22Rv1 (cell line): ENCODE measurements at regions not wholly inside any gene's neighbourhood (a gene's known extent, or its start where the extent isn't known, plus 50 kb on each side); places are given as distances from the start of the nearest gene placed in this dataset.

Experiments used
- H3K27ac ChIP-seq: fragments of 450-650 bp; 2 replicates; pipeline ENCODE4 v1.5.1; 2017
- ZFX ChIP-seq: fragments of 450-650 bp; IDR thresholded peaks from 2 replicates; pipeline ENCODE4 v1.6.1; 2017; ENCODE audit warnings: antibody characterized with exemption, borderline replicate concordance
- TF ChIP-seq, protein P1 (sequence below): fragments of 450-650 bp; IDR thresholded peaks from 2 replicates; pipeline ENCODE4 v1.5.1; 2017; ENCODE audit warnings: mild to moderate bottlenecking

DNA sequence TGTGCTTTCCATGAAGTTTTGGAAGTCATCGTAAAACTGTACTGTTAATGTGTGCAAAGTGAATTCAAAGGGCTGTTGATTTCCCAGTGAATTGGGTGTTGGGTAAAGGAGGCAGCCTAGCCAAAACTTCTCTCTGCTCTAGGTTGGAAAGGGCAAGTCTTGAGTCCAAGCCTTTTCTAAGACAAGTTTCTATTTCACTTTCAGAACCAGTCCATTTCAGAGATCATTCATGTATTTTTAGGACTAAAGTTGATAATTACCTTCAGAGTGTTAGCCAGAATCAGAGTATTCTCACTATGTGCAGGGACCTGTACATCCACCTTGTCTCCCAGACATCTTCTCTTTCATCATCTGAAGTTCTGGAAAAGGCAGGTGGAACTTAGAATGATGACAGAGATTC lies 636.1 kb upstream of the KLHL29 start:
- no peak for TF ChIP-seq ZFX
- TF ChIP-seq, protein P1, sequence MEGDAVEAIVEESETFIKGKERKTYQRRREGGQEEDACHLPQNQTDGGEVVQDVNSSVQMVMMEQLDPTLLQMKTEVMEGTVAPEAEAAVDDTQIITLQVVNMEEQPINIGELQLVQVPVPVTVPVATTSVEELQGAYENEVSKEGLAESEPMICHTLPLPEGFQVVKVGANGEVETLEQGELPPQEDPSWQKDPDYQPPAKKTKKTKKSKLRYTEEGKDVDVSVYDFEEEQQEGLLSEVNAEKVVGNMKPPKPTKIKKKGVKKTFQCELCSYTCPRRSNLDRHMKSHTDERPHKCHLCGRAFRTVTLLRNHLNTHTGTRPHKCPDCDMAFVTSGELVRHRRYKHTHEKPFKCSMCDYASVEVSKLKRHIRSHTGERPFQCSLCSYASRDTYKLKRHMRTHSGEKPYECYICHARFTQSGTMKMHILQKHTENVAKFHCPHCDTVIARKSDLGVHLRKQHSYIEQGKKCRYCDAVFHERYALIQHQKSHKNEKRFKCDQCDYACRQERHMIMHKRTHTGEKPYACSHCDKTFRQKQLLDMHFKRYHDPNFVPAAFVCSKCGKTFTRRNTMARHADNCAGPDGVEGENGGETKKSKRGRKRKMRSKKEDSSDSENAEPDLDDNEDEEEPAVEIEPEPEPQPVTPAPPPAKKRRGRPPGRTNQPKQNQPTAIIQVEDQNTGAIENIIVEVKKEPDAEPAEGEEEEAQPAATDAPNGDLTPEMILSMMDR, result no peak
- no peak overlapping the region for H3K27ac ChIP-seq

DNA sequence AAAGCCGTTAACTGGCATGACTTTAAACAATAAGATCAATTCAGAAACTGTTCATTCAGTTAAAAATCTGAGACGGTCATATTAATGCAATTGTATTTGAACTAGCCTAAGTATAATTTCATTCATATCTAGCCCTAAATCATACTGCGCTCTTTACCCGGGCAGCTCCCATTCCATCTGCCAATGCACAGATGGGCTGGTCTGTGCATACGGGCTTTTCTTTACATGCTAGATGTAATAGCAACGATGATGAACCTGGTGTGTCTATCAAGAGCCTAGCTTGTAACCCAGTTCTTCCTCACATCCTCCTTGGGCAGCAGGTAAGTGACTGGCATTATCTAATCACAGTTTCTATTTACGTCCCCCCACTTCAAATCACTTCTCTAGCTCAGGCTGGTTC lies 631.5 kb upstream of the KLHL29 start:
- no peak overlapping the region for H3K27ac ChIP-seq
- TF ChIP-seq, protein P1, result no peak
- TF ChIP-seq ZFX, result no peak

DNA sequence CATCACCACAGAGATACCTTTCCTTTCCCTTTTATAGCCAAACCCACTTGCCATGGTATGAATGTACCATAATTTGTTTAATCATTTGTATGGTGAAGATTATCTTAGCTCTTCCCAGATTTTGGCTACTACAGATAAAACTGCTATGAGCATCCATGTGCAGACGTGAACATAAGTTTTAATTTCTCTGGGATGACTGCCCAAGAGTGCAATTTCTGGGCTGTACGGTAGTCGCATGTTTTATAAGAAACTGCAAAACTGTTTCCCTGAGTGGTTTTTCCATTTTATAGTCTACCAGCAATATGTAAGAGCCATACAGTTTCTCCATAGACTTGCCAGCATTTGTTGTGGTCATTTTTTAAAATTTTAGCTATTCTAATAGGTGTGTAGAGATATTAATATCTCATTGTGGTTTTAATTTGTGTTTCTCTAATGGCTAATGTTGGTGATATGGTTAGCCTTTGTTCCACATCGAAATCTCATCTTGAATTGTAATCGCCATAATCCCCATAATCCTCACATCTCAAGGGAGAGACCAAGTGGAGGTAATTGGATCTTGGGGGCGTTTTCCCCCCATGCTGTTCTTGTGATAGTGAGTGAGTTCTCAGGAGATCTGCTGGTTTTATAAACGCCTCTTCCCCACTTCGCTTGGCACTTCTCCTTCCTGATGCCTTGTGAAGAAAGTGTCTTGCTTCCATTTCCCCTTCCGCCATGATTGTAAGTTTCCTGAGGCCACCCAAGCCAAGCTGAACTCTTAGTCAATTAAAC lies 628.5 kb upstream of the KLHL29 start:
- TF ChIP-seq, protein P1, result no peak
- TF ChIP-seq ZFX, result no peak
- no peak overlapping the region for H3K27ac ChIP-seq

DNA sequence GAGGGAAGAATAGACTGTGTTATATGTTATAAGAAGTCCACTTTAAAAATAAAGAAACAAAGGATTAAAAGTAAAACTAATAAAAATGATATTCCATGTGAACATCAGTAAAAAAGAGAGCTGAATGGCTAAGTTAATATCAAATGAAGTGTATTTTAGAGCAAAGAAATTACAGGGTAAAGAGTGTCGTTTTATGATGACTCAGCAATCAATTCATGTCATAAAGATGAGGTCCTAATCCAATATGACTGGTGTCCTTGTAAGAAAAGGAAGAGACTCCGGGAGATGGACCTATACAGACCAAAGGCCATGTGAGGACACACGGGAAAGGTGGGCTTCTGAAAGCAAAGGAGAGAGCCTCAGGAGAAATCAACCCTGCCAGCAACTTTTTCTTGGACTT lies 615.5 kb upstream of the KLHL29 start:
- TF ChIP-seq, protein P1, result no peak
- no peak for TF ChIP-seq ZFX
- no peak overlapping the region for H3K27ac ChIP-seq

DNA sequence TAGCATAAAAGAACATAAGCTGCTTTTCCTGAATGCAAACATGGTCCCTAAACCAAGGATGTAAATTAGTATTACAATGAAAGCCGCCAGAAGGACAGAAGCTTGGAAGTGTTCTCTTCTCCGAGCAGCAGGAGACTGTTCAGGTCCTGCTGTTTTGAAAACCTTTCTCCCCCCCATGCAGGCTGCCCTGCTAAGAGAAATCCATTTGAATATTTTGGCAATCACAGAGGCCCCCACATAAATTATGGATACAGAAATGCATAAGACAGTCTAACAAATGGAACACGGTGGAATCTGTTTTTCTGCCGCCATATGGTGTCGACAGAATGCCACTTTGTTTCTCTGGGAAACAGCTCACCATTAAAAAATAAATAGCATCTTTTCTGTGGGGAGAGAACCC lies 600.4 kb upstream of the KLHL29 start:
- no peak overlapping the region for H3K27ac ChIP-seq
- TF ChIP-seq ZFX, result no peak
- TF ChIP-seq, protein P1, result no peak

DNA sequence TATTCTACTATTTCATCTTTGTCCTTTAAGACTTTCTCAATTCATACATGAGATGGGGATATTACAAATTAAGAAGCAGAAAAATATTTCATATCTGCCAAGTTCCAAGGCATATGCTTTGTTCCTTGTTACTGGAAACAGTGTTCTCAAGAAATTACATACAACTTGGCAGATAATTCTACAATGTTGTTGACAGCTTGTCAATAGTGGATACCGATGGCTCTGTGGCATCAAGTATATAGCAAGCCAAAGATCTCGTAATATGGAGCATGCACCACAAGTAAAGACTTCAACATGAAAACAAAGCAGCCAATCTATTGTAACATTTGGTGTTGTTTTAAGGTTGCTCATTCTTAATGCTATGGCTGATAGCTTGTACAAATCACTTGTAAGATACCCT lies 598.2 kb upstream of the KLHL29 start:
- TF ChIP-seq, protein P1, result no peak
- TF ChIP-seq ZFX, result no peak
- H3K27ac ChIP-seq, result no peak overlapping the region

DNA sequence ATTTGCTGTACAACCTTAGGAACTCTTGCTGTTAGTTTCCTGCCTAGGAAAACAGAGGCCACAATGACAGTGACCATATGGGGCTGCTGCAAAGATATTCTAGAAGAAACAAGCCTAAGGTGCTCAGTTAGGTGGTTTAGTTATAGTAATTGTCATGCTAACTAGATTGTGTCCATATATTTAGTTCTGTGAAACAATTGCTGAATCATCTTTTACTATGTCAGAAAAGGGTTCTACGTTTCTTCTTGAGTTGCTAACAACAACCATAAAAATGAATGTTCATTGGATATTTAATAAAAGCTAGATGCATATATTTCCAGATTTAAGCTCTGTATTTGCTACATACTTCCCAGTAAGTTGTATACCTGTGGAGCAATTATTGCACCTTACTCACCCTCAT lies 597.2 kb upstream of the KLHL29 start:
- no peak overlapping the region for H3K27ac ChIP-seq
- TF ChIP-seq, protein P1, result no peak
- TF ChIP-seq ZFX, result no peak
